BJ (cell line): ENCODE measurements at regions not wholly inside any gene's neighbourhood (a gene's known extent, or its start where the extent isn't known, plus 50 kb on each side); places are given as distances from the start of the nearest gene placed in this dataset.

ENCODE experiments used
- CTCF ChIA-PET: fragments of 350-600 bp; formaldehyde crosslinking; extraction: SDS; loops from one replicate; lab custom pipeline; 2021; ENCODE audit warnings: antibody characterized with exemption, inconsistent platforms; lab: Yijun Ruan, JAX
- POLR2A ChIA-PET: fragments of 300-600 bp; sonication (Branson Sonifier 250); formaldehyde crosslinking; extraction: SDS; loops from one replicate; lab custom pipeline; 2021; ENCODE audit warnings: antibody characterized with exemption; lab: Charles Lee
- DNase-seq: peaks from one replicate; pipeline ENCODE4 v3.0.0-alpha.2; 2011; ENCODE audit warnings: low read depth
- H3K27me3 ChIP-seq: 2 replicates; pipeline ENCODE4 v1.6.0; 2011; ENCODE audit warnings: low read length; ENCODE audit not compliant: control insufficient read depth, insufficient read depth
- H3K36me3 ChIP-seq: 2 replicates; pipeline ENCODE4 v1.5.1; 2011; ENCODE audit warnings: low read length; ENCODE audit not compliant: control insufficient read depth, insufficient read depth
- H3K4me3 ChIP-seq: 2 replicates; pipeline ENCODE4 v1.5.1; 2011; ENCODE audit warnings: low read depth, mild to moderate bottlenecking, control low read depth, low read length
- CTCF ChIP-seq: IDR thresholded peaks from 2 replicates; pipeline ENCODE4 v1.5.1; 2011; ENCODE audit warnings: low read depth, mild to moderate bottlenecking, control low read depth, inconsistent platforms, low read length, moderate library complexity; ENCODE audit not compliant: insufficient read depth

GRCh38 chr5:30325795-30326194 is 867.7 kb upstream of the CDH6 start:
- Histone ChIP-seq H3K36me3 (no peaks in the 10 kb centered on the region), H3K4me3 (no peak overlapping the region), H3K27me3 (no peaks in the 10 kb centered on the region)
- ChIA-PET CTCF (no interaction called here), POLR2A (no interaction called here)
- DNase-seq = no peak
- no peak for TF ChIP-seq CTCF

GRCh38 chr5:30324083-30324482 is 869.4 kb upstream of the CDH6 start:
- TF ChIP-seq CTCF = no peak
- H3K4me3 ChIP-seq = no peak overlapping the region
- CTCF ChIA-PET = no interaction called here

GRCh38 chr5:30287890-30288289 is 905.6 kb upstream of the CDH6 start:
- Histone ChIP-seq H3K4me3 (no peak overlapping the region), H3K27me3 (no peaks in the 10 kb centered on the region), H3K36me3 (no peaks in the 10 kb centered on the region)
- ChIA-PET POLR2A (no interaction called here), CTCF (no interaction called here)
- no peak for DNase-seq
- no peak for TF ChIP-seq CTCF

More at GRCh38 chr5:30324083-30324482, 869.4 kb upstream of the CDH6 start:
- no peak for DNase-seq
- POLR2A ChIA-PET = no interaction called here
- Histone ChIP-seq H3K36me3 (no peaks in the 10 kb centered on the region), H3K27me3 (no peaks in the 10 kb centered on the region)

- H3K36me3 ChIP-seq = no peaks in the 10 kb centered on the region
- no peak overlapping the region for H3K4me3 ChIP-seq
- no peak for DNase-seq
- no peaks in the 10 kb centered on the region for H3K27me3 ChIP-seq
- ChIA-PET POLR2A (no interaction called here), CTCF (no interaction called here)
- no peak for TF ChIP-seq CTCF
Measured at GRCh38 chr5:30279237-30279636, 914.2 kb upstream of the CDH6 start.

- ChIA-PET POLR2A (no interaction called here), CTCF (no interaction called here)
- H3K4me3 ChIP-seq = no peak overlapping the region
Measured at GRCh38 chr5:30267026-30267425, 926.5 kb upstream of the CDH6 start.

More at GRCh38 chr5:30267026-30267425, 926.5 kb upstream of the CDH6 start:
- no peak for DNase-seq
- no peaks in the 10 kb centered on the region for H3K36me3 ChIP-seq
- no peak for TF ChIP-seq CTCF
- H3K27me3 ChIP-seq = no peaks in the 10 kb centered on the region
